HT-29 (cell line): ENCODE measurements at regions not wholly inside any gene's neighbourhood (a gene's known extent, or its start where the extent isn't known, plus 50 kb on each side); places are given as distances from the start of the nearest gene placed in this dataset.
"Not testable (repeated sequence)": the region's sequence is repeated elsewhere in the genome, so short reads cannot be mapped to it uniquely, and the experiment has no call there.

Experiments used
- DNase-seq: peaks from one replicate; pipeline ENCODE4 v3.0.0-alpha.2; 2015; ENCODE audit warnings: low spot score

DNA sequence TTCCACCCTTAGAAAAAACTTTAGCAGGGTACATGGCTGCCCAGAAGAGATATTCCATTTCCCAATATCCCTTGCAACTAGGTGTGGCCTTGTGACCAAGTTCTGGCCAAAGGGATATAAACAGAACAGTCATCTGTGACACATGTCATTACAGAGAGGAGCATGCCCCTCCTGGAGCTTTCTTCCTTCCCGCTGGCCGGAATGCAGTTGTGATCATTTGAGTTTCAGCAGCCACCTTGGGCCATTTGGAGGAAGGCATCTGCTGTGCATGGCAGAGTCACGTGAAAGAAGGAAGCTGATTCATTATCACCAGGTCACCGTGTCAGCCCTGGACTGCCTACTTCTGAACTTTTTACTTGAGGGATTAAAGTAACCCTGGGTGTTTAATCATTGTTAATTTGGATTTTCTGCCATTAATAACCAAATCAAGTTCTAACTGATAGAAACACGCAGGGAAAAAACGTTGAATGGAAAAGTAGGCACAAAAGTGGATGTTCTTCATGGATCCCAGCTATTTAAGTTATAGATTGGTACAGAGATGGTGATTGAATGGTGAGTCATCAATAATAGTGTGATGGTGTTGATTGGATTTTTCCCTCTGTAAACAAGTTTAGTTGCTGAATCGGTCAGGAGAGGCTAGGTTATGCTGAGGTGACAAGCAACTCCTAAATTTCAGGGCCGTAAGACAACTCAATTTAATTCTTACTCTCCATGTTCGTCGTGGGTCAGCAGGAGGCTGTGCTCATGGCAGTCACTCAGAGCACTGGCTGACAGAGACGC is 80.7 kb upstream of the CCDC167 start:
- no peak for DNase-seq

DNA sequence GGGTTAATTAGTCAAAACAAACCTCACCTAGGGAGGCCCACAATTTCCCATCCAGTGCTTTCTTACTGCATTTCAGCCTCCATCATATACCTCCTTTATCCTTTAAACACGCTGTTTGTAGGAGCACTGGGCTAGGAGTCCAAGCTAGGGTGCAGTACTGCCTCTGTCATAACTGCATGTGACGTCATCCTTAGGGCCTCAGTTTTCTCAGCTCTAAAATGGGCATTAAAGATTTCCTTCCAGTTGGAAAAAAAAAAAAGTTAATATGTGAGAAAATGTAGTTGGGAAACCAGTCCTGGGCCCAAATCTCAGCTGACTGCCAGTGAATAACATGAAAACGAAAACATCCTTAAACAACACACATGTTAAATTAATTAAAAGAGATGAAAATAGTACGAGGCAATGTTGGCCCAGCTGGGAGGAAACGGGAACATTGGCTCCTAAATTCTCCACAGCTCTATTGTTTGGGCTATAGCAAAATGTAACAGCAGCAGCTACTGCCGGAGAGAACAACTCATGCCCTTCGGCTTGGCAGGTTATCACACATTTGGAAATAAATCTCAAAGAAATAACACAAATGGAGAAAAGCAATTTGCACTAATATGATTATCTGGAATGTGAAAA is 79.9 kb upstream of the CCDC167 start:
- no peak for DNase-seq

GRCh38 chr6:37578104-37578503 is 78.4 kb upstream of the CCDC167 start:
- no peak for DNase-seq

DNA sequence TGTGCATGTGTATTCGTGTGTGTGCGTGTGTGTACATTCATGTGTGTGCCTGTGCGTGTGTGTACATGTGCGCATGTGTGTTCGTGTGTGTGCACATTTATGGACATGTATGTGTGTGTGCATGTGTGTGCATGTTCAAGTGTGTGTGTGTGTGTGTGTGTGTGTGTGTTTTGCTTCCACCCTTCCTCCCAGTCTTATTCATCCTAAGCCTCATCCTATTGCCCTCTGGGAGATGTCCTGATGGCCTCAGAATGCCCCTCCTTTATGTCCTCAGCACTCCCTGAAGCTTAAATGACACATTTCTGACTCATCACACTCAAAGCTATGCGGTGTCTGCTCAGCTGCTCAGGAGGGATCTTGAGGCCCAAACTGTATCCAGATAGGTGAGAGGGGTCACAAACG is 76.6 kb upstream of the CCDC167 start:
- DNase-seq: no peak

GRCh38 chr6:37575221-37575620 is 75.5 kb upstream of the CCDC167 start:
- no peak for DNase-seq

GRCh38 chr6:37572334-37572733 is 72.6 kb upstream of the CCDC167 start:
- no peak for DNase-seq

DNA sequence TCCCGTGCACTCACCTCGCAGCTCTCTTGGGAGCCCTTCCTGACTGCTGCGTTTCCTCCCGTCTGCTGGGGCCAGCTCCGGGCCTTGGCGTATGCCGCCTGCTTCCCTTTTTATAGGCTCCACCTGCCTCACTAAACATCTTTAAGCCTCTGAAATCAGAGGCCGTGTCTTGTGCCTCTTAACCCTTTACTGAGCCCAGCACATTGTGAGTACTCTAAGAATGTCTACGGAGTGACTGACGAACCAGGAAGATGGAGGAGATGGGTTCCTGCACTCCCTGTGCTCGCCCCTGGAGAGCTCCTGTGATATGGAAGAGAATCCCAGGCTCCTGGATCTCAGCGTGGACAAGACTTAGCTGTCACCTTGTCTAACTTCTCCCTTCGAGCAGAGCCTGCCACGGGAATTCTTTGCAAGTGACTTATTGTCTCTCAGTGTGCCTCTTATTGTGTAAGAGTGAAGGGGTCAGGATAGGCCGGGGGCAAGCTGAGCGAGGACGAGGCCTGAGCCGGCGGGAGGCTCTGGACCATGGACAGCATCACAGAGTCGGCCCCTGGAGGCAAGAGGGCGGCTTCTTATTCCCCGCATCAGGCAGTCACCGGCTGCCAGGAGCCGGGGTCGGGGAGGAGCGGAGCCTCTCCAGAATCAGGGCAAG is 70.9 kb upstream of the CCDC167 start:
- DNase-seq: no peak

- no peak for DNase-seq
Measured at GRCh38 chr6:37569743-37570481, 70.2 kb upstream of the CCDC167 start.

DNA sequence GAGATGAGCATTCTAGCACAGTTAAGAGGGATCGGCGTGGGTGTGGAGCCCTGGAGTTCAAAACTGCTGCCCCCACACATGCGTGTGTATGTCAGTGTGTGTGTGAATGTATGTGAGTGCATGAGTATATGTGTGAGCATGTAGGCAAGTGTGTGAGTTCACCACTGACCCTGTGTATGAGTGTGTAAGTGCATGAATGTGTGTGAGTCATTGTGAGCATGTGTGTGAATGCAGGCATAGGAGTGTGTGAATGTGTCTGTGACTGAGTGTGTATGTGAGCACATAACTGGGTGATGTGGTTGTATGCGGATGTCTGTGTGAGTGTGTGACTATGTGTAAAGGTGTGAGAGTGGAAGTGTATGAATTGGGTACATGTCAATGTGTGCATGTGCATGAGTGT is 69.6 kb upstream of the CCDC167 start:
- DNase-seq: no peak

GRCh38 chr6:37566950-37567349 is 67.3 kb upstream of the CCDC167 start:
- no peak for DNase-seq

DNA sequence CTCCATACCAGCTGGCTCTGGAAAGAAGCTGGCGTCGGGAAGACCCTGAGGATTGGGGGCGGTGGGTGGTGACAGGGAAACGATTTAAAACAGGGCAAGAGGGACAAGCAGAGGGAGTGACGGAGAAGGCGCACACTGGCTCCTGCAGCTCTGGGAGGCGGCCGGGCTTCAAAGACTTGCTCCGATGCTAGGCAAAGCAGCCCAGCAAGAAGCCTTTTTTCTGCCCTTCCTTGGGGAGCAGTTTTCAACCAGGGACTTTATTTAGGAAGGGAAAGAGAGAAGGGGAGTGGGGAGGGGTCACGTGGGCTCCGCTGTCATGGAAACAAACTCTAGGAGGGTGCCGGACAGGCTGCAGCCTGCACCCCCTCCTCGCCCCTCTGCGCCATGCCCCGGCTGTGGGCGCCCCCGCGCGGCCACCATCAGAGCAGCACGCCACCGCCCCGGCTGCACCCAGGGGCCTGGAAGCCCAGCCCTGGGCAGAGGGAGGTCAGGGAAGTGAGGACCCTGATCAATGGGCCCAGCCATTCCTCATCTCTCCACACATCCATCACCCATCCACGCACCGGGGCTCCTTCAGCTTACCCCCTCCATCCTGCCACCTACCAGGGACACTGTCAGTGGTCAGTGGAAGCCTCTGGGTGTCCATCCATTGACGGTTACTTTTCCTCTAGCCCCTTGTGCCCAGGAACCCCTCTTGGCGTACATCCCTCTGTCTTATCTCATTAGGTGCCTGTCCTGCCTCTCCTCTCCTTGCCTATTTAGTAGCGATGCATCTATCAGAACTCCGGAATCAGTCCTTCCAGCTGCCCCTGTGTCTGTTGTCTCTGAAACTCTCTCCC is 66.6 kb upstream of the CCDC167 start:
- peak; percentile 28 for DNase-seq

DNA sequence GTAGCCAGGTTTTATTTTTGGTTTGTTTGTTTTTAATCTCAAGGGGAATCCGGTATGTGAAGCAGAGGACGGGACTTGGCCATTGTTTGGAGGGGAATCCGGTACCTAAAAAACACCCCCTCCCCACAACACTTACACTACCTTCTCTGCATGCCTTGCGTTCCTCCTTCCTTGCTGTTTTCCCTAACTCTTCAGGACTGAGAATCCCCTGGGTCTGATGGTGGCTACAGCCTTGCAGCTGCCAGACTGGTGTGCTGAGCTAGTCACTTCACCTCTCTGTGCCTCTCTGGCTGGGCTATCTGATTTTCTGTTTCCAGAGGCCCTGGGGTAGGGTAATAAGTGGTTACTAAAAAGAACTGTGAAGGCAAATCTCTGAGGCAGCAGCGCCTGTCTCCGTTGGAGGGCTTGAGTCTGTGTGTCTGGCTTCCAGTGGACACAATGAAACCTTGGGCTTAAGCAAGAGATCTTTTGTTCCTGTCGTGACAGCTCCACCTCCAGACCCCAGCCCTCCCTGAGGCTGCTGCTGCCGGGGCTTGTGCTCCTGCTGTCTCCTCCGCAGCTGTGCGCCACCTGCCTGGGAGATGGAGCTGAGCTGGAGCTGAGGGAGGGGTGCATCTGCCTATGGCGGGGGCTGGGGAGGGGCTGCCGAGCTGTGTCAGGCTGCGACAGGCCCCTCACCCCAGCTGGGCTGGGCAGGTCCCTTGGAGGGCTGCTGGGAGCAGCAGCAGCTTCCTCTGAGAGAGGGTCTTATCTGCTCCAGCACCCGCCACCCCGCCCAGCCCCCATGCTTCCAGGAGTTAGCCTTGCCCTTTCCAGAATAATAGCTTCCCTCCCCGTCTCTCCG is 65.8 kb upstream of the CCDC167 start:
- DNase-seq: no peak

- DNase-seq: not testable (repeated sequence)
Measured at GRCh38 chr6:37562926-37563288, 63.2 kb upstream of the CCDC167 start.

DNA sequence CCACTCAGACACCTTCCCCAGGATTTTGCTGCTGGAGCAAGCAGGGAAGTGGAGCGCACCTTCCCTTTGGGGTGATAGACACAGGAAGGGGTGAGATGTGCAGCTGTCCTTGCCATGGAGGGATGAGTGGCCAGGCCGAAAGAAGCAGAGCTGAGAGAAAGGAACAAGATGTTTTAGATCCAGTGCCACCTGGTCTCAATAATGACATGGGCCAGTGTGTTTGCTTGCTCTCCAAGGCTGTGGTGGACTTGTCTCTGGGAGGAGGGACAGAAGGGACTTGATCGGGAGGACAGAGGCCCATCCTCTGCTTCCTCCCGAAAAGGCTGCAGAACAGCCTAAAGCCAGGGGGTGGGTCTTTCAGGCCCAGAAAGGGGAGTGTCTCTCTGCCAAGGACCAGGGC is 61.7 kb upstream of the CCDC167 start:
- no peak for DNase-seq

GRCh38 chr6:37560737-37561103 is 61.0 kb upstream of the CCDC167 start:
- no peak for DNase-seq

- DNase-seq: no peak
Measured at GRCh38 chr6:37559501-37559900, 59.8 kb upstream of the CCDC167 start.

GRCh38 chr6:37559050-37559449 is 59.4 kb upstream of the CCDC167 start:
- no peak for DNase-seq

DNA sequence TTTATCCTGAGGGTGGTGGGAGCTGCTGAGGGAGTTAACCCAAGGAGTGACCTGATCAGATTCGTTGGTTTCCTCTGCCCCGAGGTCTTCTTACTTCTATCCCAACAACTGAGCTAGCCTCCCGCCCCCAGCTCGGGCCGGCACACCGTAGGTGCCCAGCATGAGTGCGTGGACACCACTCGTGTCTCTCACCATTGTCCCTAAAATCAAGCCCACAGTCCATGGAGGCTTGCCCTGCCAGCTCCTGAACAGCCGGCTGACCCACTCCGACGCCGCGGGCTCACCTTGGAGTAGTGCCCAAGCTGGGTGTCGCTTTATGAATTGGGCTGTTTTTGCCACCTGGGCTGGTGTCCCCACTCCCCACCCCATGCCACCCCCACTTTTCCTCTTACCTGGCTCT is 59.0 kb upstream of the CCDC167 start:
- DNase-seq: no peak

DNA sequence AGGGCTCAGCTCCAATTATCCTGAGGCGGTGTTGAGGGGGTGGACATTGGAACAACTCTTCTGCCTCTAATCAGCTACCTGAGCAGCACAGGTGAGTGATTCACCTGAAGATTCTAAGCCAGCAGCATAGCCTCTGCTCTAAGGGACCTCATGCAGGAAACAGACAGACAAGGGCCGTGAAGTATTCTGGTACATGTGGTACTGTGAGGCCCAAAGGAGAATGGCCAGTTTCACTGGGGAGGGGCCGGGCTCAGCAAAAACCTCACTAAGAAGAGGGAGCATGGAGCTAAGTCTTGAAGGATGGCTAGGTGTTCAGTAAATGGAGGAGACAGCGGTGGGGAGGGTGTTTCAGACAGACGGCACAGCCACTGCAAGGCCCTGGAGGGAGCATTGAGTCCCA is 58.5 kb upstream of the CCDC167 start:
- no peak for DNase-seq

- DNase-seq: no peak
Measured at GRCh38 chr6:37557645-37558114, 58.0 kb upstream of the CCDC167 start.
